SW 1271 (cell line): ENCODE measurements at regions not wholly inside any gene's neighbourhood (a gene's known extent, or its start where the extent isn't known, plus 50 kb on each side); places are given as distances from the start of the nearest gene placed in this dataset.

Source experiments
- DNase-seq, 2 experiments: peaks; one replicate each; lab custom pipeline; 2025; lab: John Stamatoyannopoulos, UW

DNA sequence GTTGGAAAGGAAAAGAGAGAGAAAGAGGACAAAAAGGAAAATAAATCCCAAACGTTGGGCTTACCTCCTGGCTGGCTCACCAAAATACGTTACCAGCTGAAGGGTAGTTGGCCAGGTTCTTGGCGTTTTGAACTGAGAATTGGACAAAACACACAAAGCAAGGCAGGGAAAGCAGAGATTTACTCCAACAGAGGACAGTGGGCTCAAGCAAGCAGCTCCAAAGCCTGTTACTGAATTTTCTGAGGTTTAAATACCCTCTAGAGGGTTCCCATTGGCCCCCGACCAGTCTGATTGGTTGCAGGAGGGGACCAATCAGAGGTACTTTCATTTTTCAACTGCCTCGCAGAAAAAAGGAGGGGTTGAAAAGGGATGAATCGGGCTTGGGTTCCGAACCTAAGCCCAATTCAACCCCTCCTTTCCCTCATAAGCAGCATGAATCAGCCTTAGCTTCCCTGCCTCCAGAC lies 55.6 kb upstream of the ALOX12 start:
- no peak for DNase-seq

DNA sequence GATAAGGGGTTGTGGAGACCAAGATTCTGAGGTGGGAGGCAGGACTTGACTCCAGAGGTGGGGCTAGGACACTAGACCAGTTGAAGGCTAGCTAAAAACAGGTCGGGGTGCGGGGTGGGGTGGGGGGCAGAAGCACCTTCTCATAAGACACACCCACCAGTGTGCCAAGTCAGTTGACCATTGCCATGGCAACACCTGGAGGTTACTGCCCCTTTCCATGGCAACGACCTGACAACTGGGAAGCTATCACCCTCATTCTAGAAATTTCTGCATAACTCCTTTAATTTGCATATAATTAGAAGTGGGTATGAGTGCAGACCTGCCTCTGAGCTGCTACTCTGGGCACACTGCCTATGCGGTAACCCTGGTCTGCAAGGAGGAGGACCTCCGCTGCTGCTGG lies 53.9 kb upstream of the ALOX12 start:
- no peak for DNase-seq

DNA sequence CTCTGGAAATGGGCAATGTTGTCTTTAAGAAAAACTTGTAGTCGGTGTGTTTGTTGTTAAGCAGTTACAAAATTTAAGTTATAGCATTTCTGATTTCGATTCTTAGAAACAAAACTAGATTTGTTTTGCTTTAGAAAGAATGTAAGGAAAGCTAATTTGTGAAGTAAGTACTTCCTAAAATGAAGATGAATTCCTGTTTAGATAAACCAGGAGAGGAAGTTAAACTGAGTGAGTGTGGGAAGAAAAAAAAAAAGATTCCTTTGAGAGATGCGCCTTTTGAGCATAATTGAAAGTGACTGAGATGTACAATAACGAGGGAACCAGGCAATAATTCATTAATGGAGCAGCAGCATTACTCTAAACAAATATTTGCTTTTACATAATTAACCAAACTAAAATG lies 52.4 kb upstream of the ALOX12 start:
- DNase-seq: no peak
